ENCODE measurements at regions not wholly inside any gene's neighbourhood (a gene's known extent, or its start where the extent isn't known, plus 50 kb on each side); places are given as distances from the start of the nearest gene placed in this dataset.

- H3K36me3 Mint-ChIP-seq (ENCODE audit: low read depth), result peaks cover 29% of the 10 kb centered on the region; the same call in 2 of the 3 replicates
- H3K27ac Mint-ChIP-seq, result no peak overlapping the region
- H3K27me3 ChIP-seq (ENCODE audit: insufficient read depth), result no peaks in the 10 kb centered on the region
- H2AFZ ChIP-seq, result no peak overlapping the region
- H3K4me1 Mint-ChIP-seq, result no peaks in the 10 kb centered on the region
- H3K4me1 ChIP-seq (ENCODE audit: insufficient read depth), result no peaks in the 10 kb centered on the region
- DNase-seq (ENCODE audit: low spot score) (no peak), ATAC-seq (no peak)
- H3K36me3 ChIP-seq (ENCODE audit: insufficient read depth), result peaks cover 10% of the 10 kb centered on the region
- no peak overlapping the region for H3K4me3 Mint-ChIP-seq
- H3K9me3 Mint-ChIP-seq, result peaks cover 32% of the 10 kb centered on the region
- H3K79me2 ChIP-seq (replicated peaks; ENCODE audit: insufficient read depth), result no peaks in the 10 kb centered on the region
- TF ChIP-seq JUNB (IDR thresholded peaks at IDR 0.05; ENCODE audit: unreplicated experiment) (no peak), STAT1 (IDR thresholded peaks at IDR 0.05; ENCODE audit: unreplicated experiment) (no peak), CTCF (conservative IDR thresholded peaks at IDR 0.05; ENCODE audit: low read depth in 2 of 2) (no peak), EZH2 (IDR thresholded peaks at IDR 0.05; ENCODE audit: low read depth, unreplicated experiment) (no peak), EZH2phosphoT487 (IDR thresholded peaks at IDR 0.05; ENCODE audit: unreplicated experiment) (no peak), ZNF114 (CRISPR knock-in tag; IDR thresholded peaks at IDR 0.05) (no peak), ZNF331 (CRISPR knock-in tag; IDR thresholded peaks at IDR 0.05; ENCODE audit: low read depth) (no peak), POLR2AphosphoS5 (IDR thresholded peaks at IDR 0.05; ENCODE audit: low read depth) (no peak)
- TF ChIP-seq, protein P1, sequence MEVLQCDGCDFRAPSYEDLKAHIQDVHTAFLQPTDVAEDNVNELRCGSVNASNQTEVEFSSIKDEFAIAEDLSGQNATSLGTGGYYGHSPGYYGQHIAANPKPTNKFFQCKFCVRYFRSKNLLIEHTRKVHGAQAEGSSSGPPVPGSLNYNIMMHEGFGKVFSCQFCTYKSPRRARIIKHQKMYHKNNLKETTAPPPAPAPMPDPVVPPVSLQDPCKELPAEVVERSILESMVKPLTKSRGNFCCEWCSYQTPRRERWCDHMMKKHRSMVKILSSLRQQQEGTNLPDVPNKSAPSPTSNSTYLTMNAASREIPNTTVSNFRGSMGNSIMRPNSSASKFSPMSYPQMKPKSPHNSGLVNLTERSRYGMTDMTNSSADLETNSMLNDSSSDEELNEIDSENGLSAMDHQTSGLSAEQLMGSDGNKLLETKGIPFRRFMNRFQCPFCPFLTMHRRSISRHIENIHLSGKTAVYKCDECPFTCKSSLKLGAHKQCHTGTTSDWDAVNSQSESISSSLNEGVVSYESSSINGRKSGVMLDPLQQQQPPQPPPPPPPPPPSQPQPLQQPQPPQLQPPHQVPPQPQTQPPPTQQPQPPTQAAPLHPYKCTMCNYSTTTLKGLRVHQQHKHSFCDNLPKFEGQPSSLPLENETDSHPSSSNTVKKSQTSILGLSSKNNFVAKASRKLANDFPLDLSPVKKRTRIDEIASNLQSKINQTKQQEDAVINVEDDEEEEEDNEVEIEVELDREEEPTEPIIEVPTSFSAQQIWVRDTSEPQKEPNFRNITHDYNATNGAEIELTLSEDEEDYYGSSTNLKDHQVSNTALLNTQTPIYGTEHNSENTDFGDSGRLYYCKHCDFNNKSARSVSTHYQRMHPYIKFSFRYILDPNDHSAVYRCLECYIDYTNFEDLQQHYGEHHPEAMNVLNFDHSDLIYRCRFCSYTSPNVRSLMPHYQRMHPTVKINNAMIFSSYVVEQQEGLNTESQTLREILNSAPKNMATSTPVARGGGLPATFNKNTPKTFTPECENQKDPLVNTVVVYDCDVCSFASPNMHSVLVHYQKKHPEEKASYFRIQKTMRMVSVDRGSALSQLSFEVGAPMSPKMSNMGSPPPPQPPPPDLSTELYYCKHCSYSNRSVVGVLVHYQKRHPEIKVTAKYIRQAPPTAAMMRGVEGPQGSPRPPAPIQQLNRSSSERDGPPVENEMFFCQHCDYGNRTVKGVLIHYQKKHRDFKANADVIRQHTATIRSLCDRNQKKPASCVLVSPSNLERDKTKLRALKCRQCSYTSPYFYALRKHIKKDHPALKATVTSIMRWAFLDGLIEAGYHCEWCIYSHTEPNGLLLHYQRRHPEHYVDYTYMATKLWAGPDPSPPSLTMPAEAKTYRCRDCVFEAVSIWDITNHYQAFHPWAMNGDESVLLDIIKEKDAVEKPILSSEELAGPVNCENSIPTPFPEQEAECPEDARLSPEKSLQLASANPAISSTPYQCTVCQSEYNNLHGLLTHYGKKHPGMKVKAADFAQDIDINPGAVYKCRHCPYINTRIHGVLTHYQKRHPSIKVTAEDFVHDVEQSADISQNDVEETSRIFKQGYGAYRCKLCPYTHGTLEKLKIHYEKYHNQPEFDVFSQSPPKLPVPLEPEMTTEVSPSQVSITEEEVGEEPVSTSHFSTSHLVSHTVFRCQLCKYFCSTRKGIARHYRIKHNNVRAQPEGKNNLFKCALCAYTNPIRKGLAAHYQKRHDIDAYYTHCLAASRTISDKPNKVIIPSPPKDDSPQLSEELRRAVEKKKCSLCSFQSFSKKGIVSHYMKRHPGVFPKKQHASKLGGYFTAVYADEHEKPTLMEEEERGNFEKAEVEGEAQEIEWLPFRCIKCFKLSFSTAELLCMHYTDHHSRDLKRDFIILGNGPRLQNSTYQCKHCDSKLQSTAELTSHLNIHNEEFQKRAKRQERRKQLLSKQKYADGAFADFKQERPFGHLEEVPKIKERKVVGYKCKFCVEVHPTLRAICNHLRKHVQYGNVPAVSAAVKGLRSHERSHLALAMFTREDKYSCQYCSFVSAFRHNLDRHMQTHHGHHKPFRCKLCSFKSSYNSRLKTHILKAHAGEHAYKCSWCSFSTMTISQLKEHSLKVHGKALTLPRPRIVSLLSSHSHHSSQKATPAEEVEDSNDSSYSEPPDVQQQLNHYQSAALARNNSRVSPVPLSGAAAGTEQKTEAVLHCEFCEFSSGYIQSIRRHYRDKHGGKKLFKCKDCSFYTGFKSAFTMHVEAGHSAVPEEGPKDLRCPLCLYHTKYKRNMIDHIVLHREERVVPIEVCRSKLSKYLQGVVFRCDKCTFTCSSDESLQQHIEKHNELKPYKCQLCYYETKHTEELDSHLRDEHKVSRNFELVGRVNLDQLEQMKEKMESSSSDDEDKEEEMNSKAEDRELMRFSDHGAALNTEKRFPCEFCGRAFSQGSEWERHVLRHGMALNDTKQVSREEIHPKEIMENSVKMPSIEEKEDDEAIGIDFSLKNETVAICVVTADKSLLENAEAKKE (CRISPR knock-in tag; IDR thresholded peaks at IDR 0.05), result no peak
- TF ChIP-seq, protein P2, sequence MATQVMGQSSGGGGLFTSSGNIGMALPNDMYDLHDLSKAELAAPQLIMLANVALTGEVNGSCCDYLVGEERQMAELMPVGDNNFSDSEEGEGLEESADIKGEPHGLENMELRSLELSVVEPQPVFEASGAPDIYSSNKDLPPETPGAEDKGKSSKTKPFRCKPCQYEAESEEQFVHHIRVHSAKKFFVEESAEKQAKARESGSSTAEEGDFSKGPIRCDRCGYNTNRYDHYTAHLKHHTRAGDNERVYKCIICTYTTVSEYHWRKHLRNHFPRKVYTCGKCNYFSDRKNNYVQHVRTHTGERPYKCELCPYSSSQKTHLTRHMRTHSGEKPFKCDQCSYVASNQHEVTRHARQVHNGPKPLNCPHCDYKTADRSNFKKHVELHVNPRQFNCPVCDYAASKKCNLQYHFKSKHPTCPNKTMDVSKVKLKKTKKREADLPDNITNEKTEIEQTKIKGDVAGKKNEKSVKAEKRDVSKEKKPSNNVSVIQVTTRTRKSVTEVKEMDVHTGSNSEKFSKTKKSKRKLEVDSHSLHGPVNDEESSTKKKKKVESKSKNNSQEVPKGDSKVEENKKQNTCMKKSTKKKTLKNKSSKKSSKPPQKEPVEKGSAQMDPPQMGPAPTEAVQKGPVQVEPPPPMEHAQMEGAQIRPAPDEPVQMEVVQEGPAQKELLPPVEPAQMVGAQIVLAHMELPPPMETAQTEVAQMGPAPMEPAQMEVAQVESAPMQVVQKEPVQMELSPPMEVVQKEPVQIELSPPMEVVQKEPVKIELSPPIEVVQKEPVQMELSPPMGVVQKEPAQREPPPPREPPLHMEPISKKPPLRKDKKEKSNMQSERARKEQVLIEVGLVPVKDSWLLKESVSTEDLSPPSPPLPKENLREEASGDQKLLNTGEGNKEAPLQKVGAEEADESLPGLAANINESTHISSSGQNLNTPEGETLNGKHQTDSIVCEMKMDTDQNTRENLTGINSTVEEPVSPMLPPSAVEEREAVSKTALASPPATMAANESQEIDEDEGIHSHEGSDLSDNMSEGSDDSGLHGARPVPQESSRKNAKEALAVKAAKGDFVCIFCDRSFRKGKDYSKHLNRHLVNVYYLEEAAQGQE (IDR thresholded peaks at IDR 0.05; ENCODE audit: unreplicated experiment), result no peak
- no peaks in the 10 kb centered on the region for H3F3A ChIP-seq (replicated peaks; ENCODE audit: low read depth)
- H3K27me3 Mint-ChIP-seq (ENCODE audit: insufficient read depth, low read depth, poor library complexity), result peaks cover 2% of the 10 kb centered on the region
- no peaks in the 10 kb centered on the region for H4K20me1 ChIP-seq (replicated peaks; ENCODE audit: insufficient read depth)
- peaks cover 11% of the 10 kb centered on the region for H3K9me2 ChIP-seq (ENCODE audit: insufficient read depth)
- H3K4me3 ChIP-seq, result no peak overlapping the region
- H3K27ac ChIP-seq (ENCODE audit: low read depth), result no peak overlapping the region
- H3K4me2 ChIP-seq, result no peak overlapping the region
These were observed 1507.0 kb upstream of the IGFBP7 start for GRCh38 chr4:58617226-58617625.

All from GM23338 (cell line).